ENCODE measurements at regions not wholly inside any gene's neighbourhood (a gene's known extent, or its start where the extent isn't known, plus 50 kb on each side); places are given as distances from the start of the nearest gene placed in this dataset.
A peak's percentile ranks its signal among the peaks of the same experiment; 100 is the strongest.

DNA sequence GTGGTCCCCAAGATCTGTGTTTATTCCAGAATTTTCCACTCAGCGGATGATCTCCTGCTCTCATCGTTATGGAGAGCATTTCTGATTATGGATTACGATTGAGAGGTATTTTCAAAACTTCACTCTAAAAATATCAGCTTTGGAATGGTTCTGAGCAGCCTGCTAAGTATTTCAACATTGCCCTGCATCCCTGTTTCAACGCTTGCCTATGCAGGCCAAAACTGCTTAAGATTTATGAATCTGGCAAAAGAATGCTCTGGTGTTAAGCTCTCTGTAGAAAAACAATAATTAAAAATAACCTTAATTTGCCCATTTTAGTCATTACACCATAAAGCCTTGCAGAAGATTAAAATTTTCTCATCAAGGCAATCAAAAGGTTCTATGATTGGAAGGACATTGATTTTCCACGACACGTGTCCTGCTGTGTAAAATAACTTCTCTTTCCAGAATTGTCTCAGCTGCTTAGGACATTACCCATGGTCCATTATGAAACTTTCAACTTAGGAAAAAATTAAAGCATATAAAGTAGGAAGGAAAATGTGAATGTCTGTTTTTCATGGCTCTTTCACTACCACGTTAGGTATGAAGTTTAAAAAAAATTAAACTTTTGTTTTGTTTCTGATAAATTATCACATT is 229.9 kb downstream of the ACKR3 start:
- DNase-seq = no peak

DNA sequence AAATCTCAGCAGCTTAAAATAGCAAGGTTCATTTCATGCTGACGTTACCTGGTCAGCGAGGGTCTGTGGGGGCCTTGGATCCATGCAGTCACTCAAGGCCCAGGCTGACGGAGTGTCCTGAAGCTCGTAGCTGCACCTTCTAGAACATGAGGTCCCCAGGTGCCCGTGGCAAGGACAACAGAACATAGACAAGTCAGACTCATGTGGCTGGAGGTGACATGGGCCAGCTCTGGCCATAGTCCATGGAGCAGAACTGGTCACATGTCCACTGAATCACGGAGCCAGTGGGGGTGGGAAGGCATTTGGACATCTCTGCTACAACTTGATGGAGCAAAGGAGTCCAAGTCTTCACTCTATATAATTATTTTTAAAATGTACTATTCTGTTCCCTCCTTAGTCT is 233.2 kb downstream of the ACKR3 start:
- no peak for DNase-seq

DNA sequence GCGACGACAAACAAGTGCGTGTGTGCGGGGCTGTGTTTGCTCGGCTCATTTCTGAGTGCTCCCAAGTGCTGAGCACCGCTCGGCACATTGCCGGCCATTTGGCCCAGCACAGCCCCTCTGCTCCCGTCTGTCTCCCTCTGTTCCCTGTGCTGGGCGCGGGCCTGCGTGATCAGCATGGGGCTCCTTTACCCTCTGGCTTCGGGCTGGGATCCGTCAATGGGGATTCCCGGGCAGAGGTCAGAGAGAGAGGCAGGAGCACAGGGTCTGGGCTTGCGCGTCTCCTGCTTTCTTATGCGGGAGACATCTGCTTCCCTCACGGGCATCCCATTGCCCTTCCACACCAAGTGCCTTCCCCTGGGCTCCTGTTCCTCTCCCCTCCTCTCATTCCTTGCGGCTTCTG is 234.0 kb downstream of the ACKR3 start:
- no peak for DNase-seq

DNA sequence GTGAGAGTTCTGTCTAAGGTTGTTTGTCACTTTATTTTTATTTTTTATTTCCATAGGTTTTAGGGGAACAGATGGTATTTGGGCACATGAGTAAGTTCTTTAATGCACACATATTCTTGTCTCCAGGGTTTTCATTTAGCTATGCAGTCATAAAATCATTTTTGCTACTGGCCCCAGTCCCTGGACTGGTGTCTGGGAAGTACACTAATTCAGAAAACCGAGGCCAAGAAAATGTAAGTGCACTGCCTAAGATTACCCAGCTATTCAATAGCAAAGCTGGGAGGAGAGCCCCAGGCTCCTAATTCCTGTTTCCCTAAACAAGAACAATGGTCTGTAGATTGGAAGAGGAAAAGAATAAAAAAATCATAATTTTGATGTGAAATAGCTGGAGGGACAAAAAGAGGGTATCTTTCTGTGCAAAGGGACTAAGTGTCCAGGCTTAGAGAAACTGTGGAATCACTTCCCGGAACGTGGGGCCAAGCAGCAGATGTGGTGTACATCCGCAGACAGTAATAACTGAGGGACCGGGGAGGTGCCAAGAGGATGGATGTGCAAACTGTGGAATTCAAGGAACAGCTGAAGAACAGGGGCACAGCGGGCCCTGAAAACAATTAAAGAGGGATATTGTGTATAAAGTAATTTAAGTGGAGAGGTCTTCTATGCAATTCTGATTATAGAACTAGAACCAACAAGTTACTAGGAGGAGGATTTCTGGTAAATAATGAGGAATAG is 236.3 kb downstream of the ACKR3 start:
- no peak for DNase-seq

DNA sequence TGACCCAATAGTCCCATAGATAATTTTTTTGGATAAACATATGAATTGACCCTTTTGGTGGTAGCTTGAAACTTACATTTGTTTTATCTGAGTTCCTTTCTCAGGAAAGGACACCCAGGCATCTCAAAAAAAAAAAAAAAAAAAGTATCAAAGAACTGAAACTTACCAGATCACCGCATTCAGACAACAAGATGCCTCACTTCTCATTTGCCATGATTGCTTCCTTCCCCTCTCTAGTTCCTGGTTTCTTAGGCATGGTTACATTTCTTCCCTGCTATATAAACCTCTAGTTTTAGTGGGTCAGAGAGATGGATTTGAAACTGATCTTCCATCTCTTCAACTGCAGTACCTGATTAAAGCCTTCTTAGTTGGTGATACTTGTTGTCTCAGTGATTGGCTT is 240.1 kb downstream of the ACKR3 start:
- peak in 3 of 4 experiments; percentile 12 to 47 (median 43) for DNase-seq

DNA sequence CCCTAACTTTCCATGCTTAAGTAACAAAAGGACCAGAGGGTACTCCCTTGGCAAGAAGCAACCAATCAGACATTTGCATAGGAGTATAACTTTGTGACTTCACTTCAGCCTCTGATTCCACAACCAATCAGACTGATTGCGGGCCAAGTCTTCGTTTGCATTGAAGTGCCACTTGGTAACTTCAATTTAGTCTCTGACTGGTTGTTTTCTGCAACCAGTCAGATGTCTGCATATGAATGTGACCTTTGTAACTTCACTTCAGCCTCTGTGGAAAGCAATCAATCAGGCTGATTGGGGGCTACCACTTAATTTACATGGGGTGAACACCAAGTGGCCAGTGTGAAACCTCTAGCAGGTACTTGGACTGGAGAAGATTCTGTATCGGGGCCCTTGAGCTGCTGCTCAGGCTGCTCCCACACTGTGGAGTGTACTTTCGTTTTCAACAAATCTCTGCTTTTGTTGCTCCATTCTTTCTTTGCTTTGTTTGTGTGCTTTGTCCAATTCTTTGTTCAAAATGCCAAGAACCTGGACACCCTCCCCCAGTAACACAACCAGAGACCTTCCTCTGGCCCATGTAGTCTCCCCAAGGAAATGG is 241.5 kb downstream of the ACKR3 start:
- no peak for DNase-seq

DNA sequence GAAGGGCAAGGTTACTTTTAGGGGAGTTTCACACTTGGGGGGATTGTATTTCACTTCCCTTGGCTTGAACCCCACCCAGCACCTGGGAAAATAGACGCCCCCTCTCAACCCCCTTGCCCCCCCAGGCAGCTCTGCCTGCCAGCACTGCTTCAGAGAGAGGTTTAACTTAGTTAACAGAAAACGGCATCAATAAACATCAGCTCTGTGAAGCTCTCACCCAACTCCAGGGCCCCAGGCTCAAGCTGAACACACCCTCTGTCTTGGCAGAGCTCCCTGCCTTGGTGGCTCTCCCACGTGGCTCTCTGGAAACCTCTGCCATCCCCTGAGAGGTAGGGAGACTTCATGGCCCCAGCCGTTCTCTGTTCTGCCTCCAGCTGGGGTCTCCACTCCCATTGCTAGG is 244.1 kb downstream of the ACKR3 start:
- no peak for DNase-seq

DNA sequence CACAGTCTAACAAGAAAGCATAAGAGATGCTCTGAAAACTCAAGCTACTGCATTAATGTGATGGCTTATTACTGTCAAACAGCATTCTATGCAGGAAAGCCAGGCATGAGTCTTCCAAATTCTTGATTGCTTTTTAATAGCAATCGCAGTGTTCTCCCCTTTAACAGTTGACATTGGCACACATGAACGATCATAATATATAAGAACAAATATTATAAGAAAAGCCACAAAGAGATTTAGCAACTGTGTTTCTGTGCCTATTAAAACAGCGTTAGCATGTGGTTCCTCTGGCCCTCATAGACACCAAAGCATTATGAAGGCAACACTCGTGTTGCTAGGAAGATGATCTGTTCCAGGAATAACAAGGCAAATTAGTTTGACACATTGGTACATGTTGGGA is 245.0 kb downstream of the ACKR3 start:
- no peak for DNase-seq

DNA sequence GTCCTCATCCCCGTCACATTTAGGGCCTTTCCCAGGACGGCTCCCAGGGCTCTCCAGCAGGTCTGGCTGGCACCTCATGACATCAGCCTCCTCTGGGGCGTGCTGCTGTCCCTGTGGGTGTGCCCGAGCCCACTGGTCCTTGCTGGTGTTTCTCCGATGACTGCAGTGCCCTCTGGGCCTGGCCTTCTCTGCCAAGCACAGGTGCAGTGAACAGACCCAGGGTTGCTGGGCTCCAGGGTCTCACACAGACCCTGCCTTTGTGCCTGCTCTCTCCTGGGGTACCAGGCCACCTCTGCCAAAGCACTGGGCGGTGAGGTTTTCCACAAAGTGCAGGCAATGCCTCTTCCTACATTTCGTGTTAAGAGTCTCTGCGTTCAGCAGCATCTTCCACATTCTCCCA is 246.1 kb downstream of the ACKR3 start:
- no peak for DNase-seq

DNA sequence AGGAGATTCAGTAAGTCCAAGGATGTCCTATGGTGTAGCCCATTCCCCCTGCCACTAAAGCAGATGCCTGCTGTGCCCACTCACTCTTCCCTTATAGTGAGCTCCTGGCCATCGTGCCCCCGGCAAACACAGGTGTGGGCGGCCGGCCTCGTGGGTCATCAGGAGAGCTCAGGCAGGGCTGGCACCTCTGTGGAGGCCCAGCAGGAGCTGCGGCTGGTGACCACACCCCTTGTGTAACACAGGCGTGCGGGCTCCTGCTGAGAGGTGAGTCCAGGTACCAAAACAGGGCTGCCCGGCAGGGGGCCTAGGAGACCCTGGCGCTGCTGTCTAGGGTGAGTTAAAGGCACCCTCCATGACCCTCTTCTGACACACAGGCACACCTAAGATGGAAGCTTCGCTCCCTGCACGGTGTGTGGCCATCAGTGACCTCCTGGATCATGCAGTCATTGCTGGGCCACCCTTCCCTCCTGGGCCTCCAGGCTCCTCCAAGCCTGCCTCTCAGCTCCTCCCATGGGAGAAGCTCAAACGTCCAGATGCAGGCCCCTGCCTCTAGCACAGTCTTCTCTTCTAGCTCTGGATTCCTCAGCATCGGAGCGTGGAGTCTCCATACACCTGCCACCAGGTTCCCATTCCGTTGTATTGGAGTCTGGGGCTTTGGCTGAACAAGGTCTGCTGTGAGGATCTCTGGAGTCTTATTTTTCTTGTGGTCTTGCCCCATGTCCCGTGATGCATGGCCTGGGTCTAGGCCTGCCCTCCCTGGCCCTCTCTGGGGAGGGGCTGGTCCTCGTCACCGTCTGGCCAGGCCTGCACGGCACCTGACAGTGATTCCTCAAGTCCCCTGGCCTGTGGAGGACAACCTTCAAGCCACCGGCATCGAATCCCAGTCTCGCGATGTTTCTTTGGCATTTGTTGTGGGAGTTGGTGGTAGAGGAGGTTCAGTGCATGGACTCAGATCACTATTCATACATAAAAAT is 246.9 kb downstream of the ACKR3 start:
- DNase-seq = no peak

DNA sequence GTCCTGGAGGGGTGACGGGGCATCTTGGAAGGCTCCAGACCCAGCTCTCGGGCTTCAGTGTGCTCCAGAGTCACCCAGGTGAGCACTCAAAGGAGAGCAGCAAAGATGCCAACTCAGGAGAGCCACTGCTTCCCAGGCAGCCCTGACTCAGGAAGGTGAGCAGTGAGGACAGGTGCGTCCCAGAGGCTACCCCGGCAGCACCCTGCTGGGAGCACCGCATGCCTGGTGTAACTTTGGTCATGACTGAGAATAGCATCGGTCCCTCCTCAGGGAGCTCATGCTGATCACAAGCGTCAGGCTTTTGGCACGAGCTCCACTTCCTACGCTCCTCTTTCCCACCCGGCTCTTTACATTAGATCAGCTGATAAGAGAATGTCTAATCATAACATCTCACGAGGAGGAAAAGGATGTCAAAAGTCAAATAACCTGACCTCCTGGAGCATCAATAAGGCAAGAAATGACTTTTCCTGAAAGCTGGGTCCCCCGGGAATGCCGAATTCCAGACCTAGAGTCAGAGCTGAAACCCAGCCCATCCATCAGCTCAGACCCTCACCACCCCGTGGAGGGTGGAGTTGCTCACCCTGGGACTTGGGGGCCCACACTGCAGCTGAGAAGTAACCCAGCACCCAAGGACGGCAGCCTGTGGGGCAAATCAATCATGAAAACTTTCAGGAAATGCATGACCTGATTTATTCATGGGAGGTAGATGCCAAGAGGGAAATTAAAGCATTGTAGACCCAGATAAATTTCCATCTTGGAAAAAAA is 248.8 kb downstream of the ACKR3 start:
- no peak for DNase-seq

DNA sequence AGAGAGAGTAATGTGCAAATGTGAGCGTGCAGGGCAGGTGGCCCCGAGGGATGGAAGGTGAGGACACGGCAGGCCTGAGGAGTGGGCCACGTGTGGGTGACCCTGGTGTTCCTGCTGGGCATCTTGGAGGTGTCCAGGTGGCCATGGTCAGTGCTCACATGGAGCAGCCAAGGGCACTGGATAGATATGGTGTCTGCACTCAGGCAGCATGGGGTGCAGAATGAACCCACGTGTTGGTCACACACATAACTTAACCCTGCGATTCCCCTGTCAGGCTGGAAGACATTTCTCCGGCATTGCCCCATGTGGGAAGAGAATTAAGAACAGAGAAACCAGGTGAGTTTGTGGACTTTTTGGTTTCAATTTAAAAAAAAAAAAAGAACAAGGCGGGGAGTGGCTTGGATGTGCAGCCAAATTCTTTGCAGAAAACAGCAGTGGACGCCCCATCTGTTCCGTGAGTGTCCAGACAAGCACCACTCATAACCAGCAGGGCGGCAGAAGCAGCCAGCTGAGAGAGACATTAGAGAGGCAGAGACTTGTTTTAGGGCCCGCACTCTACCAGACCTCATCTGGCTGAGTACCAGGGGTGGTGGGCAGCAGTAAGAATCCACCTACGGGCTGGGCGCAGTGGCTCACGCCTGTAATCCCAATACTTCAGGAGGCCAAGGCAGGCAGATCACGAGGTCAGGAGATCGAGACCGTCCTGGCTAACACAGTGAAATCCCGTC is 249.8 kb downstream of the ACKR3 start:
- no peak for DNase-seq

DNA sequence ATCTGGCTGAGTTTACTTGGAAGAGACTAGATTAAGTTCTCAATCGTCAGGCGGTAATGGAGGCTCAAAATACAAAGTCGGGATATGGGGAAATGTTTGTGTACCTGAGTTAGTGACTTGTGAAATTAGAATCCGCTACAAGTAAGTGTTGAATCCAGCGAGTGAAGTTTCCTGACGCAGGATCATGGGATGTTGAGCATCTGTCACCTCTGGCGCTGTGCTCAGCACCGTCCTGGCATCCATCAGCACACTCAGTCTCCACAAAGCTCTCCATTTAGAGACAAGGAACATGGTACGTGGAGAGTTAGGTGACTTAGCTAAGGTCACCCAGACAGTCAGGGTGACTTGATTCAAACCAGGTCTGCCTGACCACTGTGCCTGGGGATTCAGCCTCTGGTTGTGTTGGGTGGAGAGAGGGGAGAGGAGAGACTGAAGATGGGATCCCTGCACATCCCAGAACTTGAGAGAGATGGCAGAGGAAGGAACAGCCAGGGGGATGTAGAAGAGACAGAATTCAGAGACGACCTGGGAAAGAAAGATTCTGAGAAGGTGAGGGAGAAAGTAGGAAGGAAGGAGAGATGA is 251.2 kb downstream of the ACKR3 start:
- DNase-seq = no peak

DNA sequence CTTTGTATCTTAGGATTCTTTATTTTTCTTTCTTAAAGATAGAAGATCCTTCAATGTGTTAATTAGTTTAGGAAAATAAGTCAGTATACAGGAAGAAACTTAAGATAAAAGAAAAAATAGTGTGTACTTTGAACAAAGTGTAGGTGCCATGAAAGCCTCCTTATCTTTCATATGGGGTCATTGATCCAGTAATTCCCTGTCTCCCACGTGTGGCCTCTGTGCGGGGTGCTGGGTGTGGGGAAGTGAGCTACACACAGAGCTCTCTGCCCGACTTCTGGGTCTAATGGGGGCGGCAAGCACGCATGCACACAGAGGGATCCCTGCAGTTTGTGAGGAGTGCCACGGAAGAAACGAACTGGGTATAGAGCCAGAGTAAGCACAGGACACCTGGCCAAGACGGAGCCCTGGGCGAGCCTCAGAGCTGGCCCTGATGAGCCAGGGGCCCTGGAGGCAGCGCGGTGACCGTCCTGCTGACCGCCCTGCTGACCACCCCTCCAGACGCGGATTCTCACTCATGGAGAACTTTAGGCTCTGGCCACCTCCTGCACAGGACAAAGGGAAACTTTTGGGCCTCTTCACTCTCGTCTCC is 253.5 kb downstream of the ACKR3 start:
- no peak for DNase-seq

DNA sequence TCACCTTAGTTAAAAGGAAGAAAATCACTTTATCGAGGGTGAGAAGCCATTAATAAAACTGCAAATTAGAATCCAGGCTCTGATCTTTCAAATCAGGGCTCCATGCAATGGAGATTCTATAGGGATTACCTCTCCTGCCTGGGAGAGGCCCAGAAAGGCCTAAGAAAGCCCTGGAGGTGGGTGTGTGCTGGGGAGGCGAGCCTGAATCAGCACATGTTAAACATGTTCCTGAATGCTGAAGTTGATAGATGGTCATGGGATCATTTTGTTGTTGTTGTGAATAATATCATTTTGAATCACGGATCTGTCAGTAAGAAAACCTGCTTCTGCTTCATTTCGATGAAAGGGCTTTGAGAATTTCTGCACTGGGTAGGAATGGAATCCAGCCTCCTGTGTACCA is 254.3 kb downstream of the ACKR3 start:
- no peak for DNase-seq

DNA sequence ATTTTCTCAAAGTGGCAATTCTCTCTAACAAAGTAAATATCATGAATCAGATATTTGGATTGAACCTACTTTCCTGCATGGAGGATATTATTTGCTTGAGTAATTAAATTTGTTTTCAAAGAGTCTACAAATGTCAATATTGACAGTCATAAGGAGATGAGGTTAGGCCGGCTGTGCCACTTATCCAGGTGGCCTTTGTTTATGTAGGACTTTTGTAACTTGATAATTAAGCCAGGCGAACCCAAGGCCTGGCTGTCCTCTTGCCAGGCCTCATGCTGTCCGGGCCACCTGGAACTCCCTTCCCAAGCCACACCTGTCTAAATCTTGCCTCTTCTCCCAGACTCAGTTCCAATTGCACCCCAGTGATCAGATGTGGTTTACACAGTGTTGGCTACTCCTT is 255.2 kb downstream of the ACKR3 start:
- no peak for DNase-seq

DNA sequence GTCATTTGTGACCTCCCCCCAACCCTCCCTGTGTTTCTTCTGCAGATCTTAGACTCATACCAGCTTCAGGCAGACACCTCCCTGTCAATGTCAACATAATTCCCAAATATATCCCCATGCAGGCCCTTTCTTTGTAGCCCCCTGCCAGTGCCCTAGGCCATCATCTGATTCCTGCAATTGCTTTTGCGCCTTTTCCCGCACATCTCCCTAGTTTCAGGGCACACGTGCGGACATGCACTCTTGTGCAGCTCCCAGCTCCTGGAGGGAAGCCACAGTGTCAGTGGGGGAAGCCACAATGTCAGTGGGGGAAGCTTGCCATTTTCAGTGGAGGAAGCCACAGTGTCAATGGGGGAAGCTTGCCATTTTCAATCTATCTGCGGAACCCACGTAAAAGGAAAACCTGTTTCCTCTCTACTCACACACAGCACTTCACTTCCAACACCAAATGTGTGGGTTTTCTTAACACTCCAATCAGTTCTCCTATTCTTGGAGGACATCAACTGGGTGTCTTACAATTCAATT is 256.4 kb downstream of the ACKR3 start:
- peak in 2 of 4 experiments; percentile 5 to 25 for DNase-seq

DNA sequence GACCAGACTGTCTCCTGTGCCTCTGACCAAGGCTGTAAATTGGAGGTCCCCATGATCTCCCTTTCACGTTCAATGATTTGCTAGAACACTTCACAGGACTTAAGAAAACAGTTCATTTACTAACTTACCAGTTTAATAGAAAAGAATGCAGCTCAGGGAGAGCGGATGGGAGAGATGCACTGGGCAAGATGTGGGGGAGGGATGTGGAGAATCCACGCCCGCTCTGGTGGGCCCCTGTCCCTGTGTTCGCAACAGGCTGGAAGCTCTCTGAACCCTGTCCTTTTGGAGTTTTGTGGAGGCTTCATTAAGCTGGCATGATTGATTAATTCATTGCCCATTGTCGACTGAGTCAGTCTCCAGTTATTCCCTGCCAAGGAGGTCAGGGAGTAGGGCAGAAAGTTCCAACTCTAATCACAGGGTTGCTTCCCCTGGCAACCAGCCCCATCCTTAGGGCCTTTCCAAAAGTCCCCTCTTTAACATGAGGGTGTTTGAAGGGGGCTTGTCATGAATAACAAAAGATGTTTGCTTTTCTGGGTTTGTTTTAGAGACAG is 257.1 kb downstream of the ACKR3 start:
- DNase-seq = no peak

DNA sequence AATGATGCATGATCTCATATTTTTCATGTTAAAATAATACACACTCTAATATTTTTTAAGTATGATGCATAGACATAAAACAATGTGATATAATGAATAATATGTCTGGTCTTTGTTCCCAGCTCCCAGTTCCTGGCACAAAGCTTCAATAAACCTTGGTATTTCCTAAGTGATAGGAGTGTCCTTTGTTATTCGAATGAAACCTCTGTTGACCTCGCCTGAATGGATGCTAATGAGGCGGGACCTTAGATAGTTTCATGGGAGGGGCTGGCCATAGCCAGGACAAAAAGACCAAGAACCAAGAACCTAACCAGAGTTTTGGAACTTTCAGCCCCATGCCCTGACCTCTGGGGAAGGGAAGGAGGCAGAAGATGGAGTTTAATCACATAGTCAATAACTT is 257.7 kb upstream of the COPS8 start:
- DNase-seq = no peak

DNA sequence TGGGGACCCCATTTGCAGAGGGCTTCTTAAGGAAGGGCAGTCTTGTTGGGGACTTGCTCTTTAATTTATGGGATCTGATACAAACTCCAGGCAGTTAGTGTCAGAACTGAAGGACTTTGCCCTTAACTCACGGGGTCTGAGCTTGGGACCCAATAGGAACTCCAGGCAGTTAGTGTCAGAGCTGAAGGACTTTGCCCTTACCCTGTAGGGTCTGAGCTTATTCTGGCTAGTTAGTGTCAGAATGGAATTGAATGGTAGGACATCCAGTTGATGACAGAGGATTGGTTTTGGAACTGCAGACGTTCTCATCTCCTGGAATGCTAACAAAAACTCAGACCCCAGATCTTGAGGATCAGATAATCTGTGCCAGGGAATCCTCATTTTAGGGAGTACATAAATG is 256.9 kb upstream of the COPS8 start:
- no peak for DNase-seq
